Lower leg skin (tissue), 3 donors: ENCODE measurements at regions not wholly inside any gene's neighbourhood (a gene's known extent, or its start where the extent isn't known, plus 50 kb on each side); places are given as distances from the start of the nearest gene placed in this dataset.

Experiments used
- CTCF ChIP-seq, 3 donors: fragments of 450-650 bp; IDR thresholded peaks; one replicate each; pipeline ENCODE4 v1.5.1; 2016; ENCODE audit warnings: antibody characterized with exemption in 3 of 3, mild to moderate bottlenecking in 3 of 3, moderate library complexity in 2 of 3
- POLR2A ChIP-seq, 2 donors: fragments of 450-650 bp; IDR thresholded peaks; one replicate each; pipeline ENCODE4 v1.6.1; 2016 to 2017; ENCODE audit warnings: antibody characterized with exemption in 2 of 2, mild to moderate bottlenecking in 1 of 2, moderate library complexity in 1 of 2

GRCh38 chr13:59301174-59301567 is 862.6 kb downstream of the DIAPH3 start:
- TF ChIP-seq CTCF (IDR thresholded peaks at IDR 0.05) (no peak), POLR2A (IDR thresholded peaks at IDR 0.05) (no peak)
